HepG2 (cell line): ENCODE measurements at regions not wholly inside any gene's neighbourhood (a gene's known extent, or its start where the extent isn't known, plus 50 kb on each side); places are given as distances from the start of the nearest gene placed in this dataset.

Experiments
- small RNA-seq, 3 experiments: library from RNA; depleted of rRNA; stranded (forward); fragments of <200 nt; gene quantifications; one replicate each; pipeline ENCODE3, GENCODE V24; 2012; ENCODE audit warnings: low read depth in 2 of 3, low replicate concordance in 1 of 3; ENCODE audit not compliant: insufficient read length in 3 of 3, insufficient read depth in 2 of 3

Small RNA genes lying in the stretch of these regions (small RNA-seq; reads per million reads assigned to genes)
- gene RPS17P11: 0 reads per million in 3 experiments
